HUDEP-2 (cell line): ENCODE measurements at regions not wholly inside any gene's neighbourhood (a gene's known extent, or its start where the extent isn't known, plus 50 kb on each side); places are given as distances from the start of the nearest gene placed in this dataset.
"Not testable (repeated sequence)": the region's sequence is repeated elsewhere in the genome, so short reads cannot be mapped to it uniquely, and the experiment has no call there.

Experiments used
- DNase-seq, 76 experiments: peaks; one replicate each; lab custom pipeline; 2025; ENCODE audit not compliant: unreplicated experiment in 76 of 76; lab: John Stamatoyannopoulos, UW

GRCh38 chrX:46374371-46374770, 170.8 kb downstream of the ZNF674 start:
- no peak for DNase-seq

- no peak for DNase-seq
These were observed 177.7 kb downstream of the ZNF674 start for GRCh38 chrX:46367491-46367890.

DNA sequence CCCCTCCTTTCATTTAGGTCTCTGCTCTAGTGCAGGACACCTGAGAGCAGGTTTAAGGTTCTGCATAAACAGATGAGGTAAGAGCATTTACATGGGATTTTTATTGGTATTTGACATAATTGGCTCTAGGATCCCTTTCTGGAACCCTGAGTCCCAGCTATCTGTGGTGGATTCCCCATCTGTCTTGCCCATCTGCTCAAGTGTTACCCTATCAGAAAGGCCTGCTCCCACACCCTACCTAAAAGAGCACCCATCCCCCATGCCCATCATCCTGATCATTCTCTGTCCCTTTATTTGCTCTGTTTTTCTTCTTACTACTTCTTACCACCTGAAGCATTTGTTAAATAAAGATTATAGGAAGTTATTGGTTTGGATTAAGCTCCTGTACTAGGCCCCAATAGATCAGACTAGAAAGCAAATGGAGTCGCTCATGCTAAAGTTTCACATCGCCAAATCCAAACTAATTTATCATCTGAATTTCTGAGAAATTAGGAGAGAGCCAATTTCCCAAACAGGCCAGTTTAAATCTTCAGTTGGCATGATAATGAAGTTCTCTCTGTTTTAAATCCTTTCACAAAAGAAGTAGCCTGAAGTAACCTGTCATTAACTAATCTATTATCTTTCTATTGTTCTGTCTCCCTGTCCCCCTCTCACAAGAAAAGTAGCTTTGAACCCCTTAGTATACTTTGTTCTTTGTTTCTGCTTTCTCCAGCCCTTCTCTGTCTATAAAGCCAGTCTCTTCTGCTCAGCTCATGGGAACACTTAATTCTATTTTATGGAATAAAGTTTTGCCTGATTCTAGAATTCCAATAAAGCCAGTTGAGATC, 178.6 kb downstream of the ZNF674 start:
- peak in 4 of 76 experiments; percentile 0 to 10 (median 1) for DNase-seq

GRCh38 chrX:46354481-46354880, 190.7 kb downstream of the ZNF674 start:
- no peak for DNase-seq

- no peak for DNase-seq
These were observed 203.4 kb downstream of the ZNF674 start for GRCh38 chrX:46341767-46342322.

- DNase-seq: no peak
These were observed 204.5 kb downstream of the ZNF674 start for GRCh38 chrX:46340696-46341095.

GRCh38 chrX:46333550-46333949, 211.7 kb downstream of the ZNF674 start:
- DNase-seq: no peak

DNA sequence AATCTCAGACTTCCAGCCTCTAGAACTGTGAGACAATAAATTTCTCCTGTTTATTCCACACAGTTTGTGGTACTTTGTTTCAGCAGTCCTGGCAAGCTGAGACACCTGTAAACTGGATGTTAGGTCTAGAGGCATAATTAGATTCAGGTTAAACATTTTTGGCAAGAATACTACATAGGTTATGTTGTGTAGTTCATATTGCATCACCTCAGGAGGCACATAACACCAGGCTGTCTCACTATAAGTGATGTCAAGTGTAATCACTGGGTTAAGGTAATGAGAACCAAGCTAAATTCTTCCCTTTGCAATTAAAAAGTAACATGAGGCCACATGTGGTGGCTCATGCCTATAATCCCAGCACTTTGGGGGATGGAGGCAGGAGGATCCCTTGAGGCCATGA, 214.2 kb downstream of the ZNF674 start:
- DNase-seq: no peak

DNA sequence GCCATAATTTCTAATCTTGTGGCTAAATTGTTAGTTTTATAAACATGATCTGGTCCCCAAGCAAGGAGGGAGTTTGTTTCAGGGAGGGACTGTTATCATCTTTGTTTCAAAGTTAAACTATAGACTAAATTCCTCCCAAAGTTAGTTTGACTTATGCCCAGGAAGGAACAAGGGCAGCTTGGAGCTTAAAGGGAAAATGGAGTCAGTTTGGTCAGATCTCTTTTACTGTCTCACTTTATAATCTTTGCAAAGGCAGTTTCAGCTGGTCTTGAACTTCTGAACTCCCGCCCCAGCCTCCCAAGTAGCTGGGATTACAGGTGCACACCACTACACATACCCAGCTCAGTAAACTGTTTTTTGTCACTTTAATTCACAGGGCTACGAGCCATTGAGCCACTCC, 214.7 kb downstream of the ZNF674 start:
- no peak for DNase-seq

DNA sequence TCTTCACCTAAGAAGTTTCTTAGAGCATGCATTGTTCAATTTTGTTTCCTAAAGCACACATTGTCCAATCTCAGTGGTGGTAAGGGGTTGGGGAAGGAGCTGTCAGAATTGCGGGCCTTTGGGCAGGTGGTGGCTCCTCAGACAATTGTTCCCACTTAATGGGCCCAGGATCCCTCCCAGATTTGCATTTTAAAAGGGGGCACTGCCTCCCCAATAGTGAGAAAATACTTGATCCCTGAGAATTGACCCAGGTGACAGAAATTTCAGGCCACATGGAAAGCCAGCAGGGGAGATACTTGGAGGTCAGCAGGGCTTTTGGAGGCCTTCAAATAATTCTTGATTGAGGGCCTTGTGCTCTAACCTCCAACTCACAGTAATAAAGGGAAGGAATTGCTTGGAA, 217.1 kb downstream of the ZNF674 start:
- DNase-seq: no peak

- no peak for DNase-seq
These were observed 217.6 kb downstream of the ZNF674 start for GRCh38 chrX:46327566-46328115.

DNA sequence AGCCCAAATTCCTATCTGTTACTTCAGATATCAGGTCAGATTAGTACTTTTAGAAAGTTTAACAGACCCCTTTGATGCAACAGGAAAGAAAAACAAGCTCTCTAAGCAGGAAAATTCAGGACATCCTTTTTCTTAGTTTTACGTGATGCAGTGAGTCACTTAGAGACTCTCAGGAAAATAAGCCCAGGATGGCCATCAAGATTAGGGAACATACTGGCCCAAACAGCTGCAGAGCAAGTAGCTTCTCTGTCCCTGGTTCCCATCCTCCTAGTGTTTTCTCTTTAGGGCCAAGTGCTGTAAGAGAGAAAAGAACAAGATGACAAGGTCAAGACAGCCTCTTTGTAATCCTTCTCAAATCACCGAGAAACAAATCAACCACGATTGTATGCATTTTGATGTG, 219.1 kb downstream of the ZNF674 start:
- DNase-seq: no peak

GRCh38 chrX:46325312-46325877, 219.8 kb downstream of the ZNF674 start:
- DNase-seq: no peak

DNA sequence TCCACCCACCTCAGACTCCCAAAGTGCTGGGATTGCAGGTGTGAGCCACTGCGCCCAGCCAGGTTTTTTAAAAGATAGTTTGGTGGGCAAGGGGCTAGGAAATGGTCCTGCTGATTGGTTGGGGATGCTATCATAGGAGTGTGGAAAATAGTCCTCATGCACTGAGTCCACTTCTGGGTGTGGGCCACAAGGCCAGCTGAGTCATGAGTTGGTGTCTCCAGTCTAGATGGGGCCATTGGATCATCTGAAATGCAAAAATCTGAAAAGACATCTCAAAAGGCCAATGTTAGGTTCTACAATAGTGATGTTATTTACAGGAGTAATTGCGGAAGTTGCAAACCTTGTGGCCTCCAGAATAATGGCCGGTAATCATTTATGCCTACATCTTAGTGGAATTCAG, 221.1 kb downstream of the ZNF674 start:
- no peak for DNase-seq

DNA sequence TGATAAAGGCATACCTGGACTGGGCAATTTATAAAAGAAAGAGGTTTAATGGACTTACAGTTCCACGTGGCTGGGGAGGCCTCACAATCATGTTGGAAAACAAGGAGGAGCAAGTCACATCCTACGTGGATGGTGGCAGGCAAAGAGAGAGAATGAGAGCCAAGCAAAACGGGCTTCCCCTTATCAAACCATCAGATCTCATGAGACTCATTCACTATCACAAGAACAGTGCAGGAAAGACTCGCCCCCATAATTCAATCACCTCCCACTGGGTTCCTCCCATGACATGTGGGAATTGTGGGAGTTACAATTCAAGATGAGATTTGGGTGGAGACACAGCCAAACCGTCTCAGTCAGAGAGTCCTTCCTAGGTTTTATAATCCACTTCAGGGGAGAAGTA, 222.3 kb downstream of the ZNF674 start:
- DNase-seq: not testable (repeated sequence)

- DNase-seq: peak in 1 of 76 experiments; percentile 0
These were observed 223.5 kb downstream of the ZNF674 start for GRCh38 chrX:46321676-46322075.

- no peak for DNase-seq
These were observed 225.5 kb downstream of the ZNF674 start for GRCh38 chrX:46319750-46320149.

DNA sequence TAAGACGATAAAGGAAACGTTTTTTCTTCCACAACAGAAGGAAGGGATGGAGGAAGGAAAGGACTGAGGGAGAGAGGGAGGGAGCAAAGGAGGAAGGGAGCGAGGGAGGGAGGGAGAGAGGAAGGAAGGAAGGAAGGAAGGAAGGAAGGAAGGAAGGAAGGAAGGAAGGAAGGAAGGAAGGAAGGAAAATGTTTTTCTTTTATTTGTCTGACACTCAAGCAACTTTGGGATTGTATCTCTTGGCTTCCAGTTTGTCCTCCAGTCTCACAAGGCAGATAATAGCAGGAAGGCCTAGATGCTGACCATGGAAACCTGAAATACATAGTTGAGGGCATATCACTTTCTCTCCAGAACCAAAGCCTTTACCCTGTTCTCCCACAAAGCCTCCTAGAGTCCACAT, 226.7 kb downstream of the ZNF674 start:
- DNase-seq: no peak

- no peak for DNase-seq
These were observed 228.1 kb downstream of the ZNF674 start for GRCh38 chrX:46317163-46317562.

GRCh38 chrX:46311581-46312120, 233.6 kb downstream of the ZNF674 start:
- DNase-seq: no peak

GRCh38 chrX:46310815-46311497, 234.3 kb downstream of the ZNF674 start:
- DNase-seq: no peak
